Fibroblast of pulmonary artery (primary cell): ENCODE measurements at regions not wholly inside any gene's neighbourhood (a gene's known extent, or its start where the extent isn't known, plus 50 kb on each side); places are given as distances from the start of the nearest gene placed in this dataset.

Experiments used
- DNase-seq: peaks from one replicate; pipeline ENCODE4 v3.0.0-alpha.2; 2010; ENCODE audit warnings: low read depth
- H3K4me3 ChIP-seq: replicated peaks from 2 replicates; pipeline ENCODE4 v1.5.1; 2011; ENCODE audit warnings: low read depth, mild to moderate bottlenecking, control low read depth, low read length, moderate library complexity
- CTCF ChIP-seq: IDR thresholded peaks from 2 replicates; pipeline ENCODE4 v1.5.1; 2011; ENCODE audit warnings: mild to moderate bottlenecking, control low read depth, low read length, inconsistent platforms; ENCODE audit errors: missing control alignments

- no peak for TF ChIP-seq CTCF
- H3K4me3 ChIP-seq: no peak overlapping the region
- DNase-seq: no peak
These were observed 583.1 kb upstream of the RGS18 start for GRCh38 chr1:191575180-191575579.

GRCh38 chr1:191575746-191576145 lies 582.5 kb upstream of the RGS18 start:
- TF ChIP-seq CTCF: no peak
- no peak overlapping the region for H3K4me3 ChIP-seq
- no peak for DNase-seq

GRCh38 chr1:191577213-191577612 lies 581.0 kb upstream of the RGS18 start:
- H3K4me3 ChIP-seq: no peak overlapping the region
- no peak for DNase-seq
- no peak for TF ChIP-seq CTCF

GRCh38 chr1:191578281-191578680 lies 580.0 kb upstream of the RGS18 start:
- DNase-seq: no peak
- no peak for TF ChIP-seq CTCF
- H3K4me3 ChIP-seq: no peak overlapping the region

- peak; percentile 38 for DNase-seq
- TF ChIP-seq CTCF: no peak
- H3K4me3 ChIP-seq: no peak overlapping the region
These were observed 579.2 kb upstream of the RGS18 start for GRCh38 chr1:191579019-191579418.

GRCh38 chr1:191582169-191582568 lies 576.1 kb upstream of the RGS18 start:
- no peak for DNase-seq
- H3K4me3 ChIP-seq: no peak overlapping the region
- no peak for TF ChIP-seq CTCF

- no peak overlapping the region for H3K4me3 ChIP-seq
- TF ChIP-seq CTCF: no peak
- DNase-seq: no peak
These were observed 573.2 kb upstream of the RGS18 start for GRCh38 chr1:191585095-191585494.
